ENCODE measurements at regions not wholly inside any gene's neighbourhood (a gene's known extent, or its start where the extent isn't known, plus 50 kb on each side); places are given as distances from the start of the nearest gene placed in this dataset.

GRCh38 chr2:104654811-104655210 is 199.1 kb upstream of the POU3F3 start:
- TF ChIP-seq, protein P1, sequence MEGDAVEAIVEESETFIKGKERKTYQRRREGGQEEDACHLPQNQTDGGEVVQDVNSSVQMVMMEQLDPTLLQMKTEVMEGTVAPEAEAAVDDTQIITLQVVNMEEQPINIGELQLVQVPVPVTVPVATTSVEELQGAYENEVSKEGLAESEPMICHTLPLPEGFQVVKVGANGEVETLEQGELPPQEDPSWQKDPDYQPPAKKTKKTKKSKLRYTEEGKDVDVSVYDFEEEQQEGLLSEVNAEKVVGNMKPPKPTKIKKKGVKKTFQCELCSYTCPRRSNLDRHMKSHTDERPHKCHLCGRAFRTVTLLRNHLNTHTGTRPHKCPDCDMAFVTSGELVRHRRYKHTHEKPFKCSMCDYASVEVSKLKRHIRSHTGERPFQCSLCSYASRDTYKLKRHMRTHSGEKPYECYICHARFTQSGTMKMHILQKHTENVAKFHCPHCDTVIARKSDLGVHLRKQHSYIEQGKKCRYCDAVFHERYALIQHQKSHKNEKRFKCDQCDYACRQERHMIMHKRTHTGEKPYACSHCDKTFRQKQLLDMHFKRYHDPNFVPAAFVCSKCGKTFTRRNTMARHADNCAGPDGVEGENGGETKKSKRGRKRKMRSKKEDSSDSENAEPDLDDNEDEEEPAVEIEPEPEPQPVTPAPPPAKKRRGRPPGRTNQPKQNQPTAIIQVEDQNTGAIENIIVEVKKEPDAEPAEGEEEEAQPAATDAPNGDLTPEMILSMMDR (IDR thresholded peaks at IDR 0.05): no peak
- TF ChIP-seq POLR2A (IDR thresholded peaks at IDR 0.05): no peak

Data from Peyer's patch (tissue), 4 donors.